ENCODE measurements at regions not wholly inside any gene's neighbourhood (a gene's known extent, or its start where the extent isn't known, plus 50 kb on each side); places are given as distances from the start of the nearest gene placed in this dataset.

DNA sequence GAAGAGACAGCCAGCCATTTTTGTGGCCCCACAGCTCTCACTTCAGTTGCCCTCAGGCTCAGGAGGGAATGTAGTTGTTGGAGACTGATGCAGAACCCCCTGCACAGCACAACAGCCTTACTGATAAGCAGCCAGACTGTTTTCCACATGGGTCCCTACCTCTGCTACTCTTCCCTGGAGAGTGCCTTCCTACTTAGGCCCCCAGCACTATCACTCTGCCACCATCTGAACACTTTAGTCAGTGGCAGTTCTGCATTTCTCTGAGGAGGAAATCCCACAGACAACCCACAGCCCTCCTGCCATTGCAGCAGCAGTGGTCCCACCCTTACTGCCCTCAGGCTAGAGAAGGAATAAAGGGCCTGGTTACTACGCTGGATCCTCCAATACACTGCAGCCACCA, 61.8 kb upstream of the PTPRD start:
- DNase-seq (ENCODE audit: low spot score), result no peak

- DNase-seq (ENCODE audit: low spot score), result no peak
Measured at GRCh38 chr9:10678010-10678409, 65.2 kb upstream of the PTPRD start.

DNA sequence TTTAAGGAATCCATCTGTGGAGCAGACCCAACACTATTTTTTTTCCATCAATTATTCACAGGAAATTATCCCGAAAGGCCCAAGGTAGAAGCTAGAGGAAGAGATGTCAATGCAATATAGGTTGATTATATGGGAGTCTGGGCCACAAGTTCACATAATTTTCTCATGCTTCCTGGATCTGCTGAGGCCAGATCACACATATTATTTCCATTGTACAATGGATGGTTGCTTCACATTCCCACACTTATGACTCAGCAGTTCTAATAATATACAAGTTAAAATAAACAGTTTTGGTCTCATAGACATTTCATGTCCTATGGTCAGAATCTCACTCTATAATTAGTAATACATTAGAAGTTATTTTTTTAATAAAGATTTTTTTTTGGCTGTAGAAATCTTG, 66.0 kb upstream of the PTPRD start:
- no peak for DNase-seq (ENCODE audit: low spot score)

DNA sequence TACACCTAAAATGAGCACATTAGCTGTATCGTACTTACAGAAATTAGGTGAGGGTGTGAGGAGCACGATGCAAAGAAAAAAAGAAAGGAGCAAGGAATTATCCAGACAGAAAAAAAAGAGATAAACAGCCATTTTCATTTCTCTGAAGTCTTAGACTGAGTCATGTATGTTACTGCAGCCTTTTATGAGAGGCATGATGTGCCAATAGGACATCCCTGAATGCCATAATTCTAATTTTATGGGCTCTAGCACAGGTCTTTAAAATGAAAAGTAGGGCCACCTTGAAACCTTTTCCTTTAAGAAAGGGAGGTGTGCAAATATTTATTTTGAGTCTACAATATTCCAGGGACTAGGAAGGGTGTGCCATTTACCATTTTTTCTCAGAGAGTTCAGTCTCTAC, 74.1 kb upstream of the PTPRD start:
- DNase-seq (ENCODE audit: low spot score), result no peak

DNA sequence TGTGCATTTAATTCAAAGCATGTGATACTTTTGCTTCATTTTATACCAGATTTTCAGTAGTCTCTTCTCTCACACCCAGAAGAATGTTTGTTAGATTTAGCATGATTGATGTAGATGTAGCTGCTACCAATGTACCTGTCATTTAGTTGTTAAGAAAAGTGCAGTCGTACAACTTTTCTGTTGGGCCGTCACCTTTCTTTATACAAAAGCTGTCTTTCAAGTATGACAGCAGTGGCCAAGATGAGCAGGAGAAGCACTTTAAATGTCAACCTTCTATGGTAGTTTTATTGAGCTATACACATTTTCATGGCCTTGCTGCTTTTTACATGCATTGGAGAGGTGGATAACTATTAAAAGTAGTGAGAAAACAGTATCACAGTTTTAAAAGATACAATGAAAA, 77.7 kb upstream of the PTPRD start:
- no peak for DNase-seq (ENCODE audit: low spot score)

- no peak for DNase-seq (ENCODE audit: low spot score)
Measured at GRCh38 chr9:10697044-10697443, 84.2 kb upstream of the PTPRD start.

GRCh38 chr9:10700291-10700690, 87.5 kb upstream of the PTPRD start:
- no peak for DNase-seq (ENCODE audit: low spot score)

- DNase-seq (ENCODE audit: low spot score), result no peak
Measured at GRCh38 chr9:10700915-10701314, 88.1 kb upstream of the PTPRD start.

DNA sequence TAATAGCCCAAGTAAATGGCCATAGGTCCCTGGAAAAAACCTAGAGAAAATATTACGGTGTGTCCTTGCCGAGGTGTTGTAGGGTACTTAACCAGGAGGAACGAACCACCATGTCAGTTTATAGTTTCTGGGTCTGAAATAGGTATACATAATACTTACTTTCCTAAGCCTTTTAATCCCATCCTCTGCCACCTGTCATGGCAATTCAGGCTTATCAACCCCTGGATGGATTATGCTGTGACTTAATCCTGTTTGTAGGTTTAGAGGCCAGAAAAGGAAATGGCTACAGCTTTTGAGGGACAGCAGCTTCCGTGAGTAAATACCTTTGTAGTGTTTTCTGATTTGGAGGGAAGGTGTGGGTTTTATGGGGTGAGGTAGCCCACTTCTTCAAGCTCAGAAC, 89.1 kb upstream of the PTPRD start:
- DNase-seq (ENCODE audit: low spot score), result no peak

- DNase-seq (ENCODE audit: low spot score), result no peak
Measured at GRCh38 chr9:10703139-10703538, 90.3 kb upstream of the PTPRD start.

DNA sequence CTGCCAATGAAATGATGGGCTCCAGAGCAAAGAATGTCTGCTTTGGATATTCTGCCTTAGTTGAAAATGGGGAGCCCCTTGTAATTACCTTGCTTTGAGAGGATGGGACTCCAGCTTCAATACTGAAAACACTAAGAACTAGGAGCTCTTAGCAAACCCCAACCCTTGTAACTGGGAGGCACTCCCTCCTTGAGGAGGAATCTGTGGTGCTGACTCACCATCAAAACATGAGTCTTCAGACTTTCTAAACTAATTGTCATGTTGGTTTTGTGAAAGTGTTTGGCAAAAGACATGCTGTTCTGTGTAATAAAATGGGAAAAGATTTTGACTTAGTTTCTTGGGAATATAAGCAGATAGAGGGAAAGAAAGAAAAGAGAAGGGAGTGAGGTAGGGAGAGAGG, 91.9 kb upstream of the PTPRD start:
- no peak for DNase-seq (ENCODE audit: low spot score)

- DNase-seq (ENCODE audit: low spot score), result no peak
Measured at GRCh38 chr9:10705383-10705782, 92.6 kb upstream of the PTPRD start.

- DNase-seq (ENCODE audit: low spot score), result no peak
Measured at GRCh38 chr9:10706788-10707187, 94.0 kb upstream of the PTPRD start.

DNA sequence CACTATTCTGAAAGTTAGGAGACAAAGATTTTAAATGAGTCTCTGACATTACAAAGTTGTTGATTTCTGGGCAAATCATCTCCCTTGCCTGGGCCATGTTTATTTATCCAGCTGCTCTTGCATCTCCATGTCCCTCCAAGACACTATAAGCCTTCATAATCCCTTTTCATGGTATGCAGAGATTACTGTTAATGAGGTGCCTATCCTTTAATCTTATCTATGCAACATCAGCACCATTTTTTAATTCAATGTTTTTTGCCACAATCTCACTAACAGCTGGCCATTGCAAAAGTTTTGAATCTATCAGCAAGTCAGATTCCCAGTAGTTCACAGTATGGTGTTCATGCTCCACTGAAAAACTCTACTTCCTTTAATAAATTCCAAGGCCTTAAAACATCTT, 108.5 kb upstream of the PTPRD start:
- DNase-seq (ENCODE audit: low spot score), result no peak

GRCh38 chr9:10729213-10729612, 116.4 kb upstream of the PTPRD start:
- no peak for DNase-seq (ENCODE audit: low spot score)

DNA sequence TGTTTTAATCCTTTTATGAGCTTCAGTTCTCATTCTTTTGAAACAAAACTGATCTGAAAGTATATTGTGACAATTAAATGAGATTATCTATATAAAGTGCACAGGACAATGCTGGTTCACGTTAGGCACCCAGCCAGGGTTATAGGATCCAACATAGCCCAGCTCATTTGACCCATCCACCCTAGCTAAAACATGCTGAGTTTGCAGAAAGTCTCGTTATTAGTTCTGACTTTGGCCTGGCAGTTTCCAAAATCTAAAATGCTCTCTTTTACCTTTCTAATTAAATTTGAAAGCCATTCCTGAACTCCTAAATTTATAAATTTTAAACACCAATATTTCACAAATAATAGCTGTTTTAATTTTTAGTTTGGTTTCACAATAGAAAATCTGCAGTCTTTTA, 131.9 kb upstream of the PTPRD start:
- no peak for DNase-seq (ENCODE audit: low spot score)

GRCh38 chr9:10753474-10753873, 140.7 kb upstream of the PTPRD start:
- no peak for DNase-seq (ENCODE audit: low spot score)

DNA sequence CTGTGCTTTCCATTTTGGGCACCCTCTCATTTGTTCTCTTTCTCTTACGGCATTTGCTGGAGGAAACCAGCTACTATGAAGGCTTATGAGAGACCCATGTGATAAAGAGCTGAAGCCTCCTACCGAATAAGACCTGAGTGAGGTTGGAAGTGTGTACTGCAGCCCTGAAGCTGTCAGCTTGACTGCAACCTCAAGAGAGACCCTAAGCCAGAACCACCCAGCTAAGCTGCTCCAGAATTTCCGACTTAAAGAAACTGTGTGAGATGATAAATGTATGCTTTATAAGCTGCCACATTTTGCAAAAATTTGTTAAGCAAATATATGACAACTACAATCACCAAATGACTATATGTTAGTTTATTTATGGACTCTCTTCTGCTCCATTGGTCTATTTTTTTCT, 151.7 kb upstream of the PTPRD start:
- DNase-seq (ENCODE audit: low spot score), result no peak

DNA sequence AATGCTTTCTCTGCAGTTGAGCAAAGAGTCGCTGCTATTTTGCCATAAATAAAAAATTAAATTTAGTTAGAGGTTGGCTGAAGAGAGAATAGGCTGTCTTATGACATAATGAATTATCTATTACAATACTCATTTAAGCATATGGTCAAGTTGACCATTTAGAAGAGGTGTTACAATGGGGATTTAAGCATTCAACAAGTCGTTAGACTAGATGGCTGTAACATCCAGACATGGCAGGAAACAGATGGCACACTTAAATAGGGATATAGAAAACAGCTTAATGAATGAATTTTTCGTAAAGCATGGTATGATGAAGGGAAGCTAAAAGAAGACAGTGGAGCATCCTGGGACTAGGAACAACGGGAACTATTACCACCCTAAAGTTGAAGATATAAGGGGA, 160.3 kb upstream of the PTPRD start:
- no peak for DNase-seq (ENCODE audit: low spot score)

- DNase-seq (ENCODE audit: low spot score), result no peak
Measured at GRCh38 chr9:10774051-10774450, 161.2 kb upstream of the PTPRD start.

DNA sequence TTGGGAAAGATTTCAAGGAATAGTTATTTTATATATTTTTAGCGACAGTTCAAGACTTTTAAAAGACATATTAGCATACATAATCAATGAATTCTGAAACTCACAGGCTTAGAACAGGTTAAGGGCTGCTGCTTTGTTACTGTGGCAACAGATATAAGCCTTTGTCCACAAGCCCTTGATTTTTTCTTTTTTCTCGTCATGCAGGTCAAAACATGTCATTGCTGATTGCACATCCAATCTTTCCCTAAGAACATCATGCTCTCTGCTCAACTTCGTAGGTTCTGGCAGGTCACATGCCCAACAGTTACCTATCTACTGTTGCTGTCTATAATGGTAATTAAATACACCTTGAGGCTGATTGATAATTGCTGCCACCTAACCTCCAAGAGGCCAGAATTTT, 172.5 kb upstream of the PTPRD start:
- DNase-seq (ENCODE audit: low spot score), result no peak

GRCh38 chr9:10793306-10793705, 180.5 kb upstream of the PTPRD start:
- DNase-seq (ENCODE audit: low spot score), result no peak

DNA sequence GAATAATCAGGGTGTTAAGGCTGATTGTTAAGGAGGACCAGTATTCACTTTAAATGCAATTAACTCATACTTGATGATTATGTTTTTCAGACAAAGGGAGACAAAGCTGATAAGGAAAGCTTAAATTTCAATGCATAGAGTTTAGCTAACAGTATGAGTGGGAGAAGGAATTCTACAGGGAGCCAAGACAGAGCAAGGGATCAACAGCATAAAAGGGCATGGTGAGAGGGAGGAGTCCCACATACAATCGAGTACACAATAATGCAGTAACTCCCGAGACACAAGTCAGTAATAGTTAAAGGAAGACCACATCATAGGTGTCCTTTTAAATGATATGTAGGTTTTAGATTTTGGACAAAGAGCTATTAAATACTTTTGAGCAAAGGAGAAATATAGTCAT, 191.7 kb upstream of the PTPRD start:
- DNase-seq (ENCODE audit: low spot score), result no peak

GRCh38 chr9:10806868-10807267, 194.1 kb upstream of the PTPRD start:
- no peak for DNase-seq (ENCODE audit: low spot score)

GRCh38 chr9:10818206-10818605, 205.4 kb upstream of the PTPRD start:
- no peak for DNase-seq (ENCODE audit: low spot score)
